PC-3 (cell line): ENCODE measurements at regions not wholly inside any gene's neighbourhood (a gene's known extent, or its start where the extent isn't known, plus 50 kb on each side); places are given as distances from the start of the nearest gene placed in this dataset.
"Not testable (repeated sequence)": the region's sequence is repeated elsewhere in the genome, so short reads cannot be mapped to it uniquely, and the experiment has no call there.

Experiments used
- ATAC-seq: fragments of 200-7000 bp; cut with Tn5 transposase; 2 replicates; pipeline ENCODE4 v1.9.1; 2020; ENCODE audit warnings: mild to moderate bottlenecking, moderate library complexity
- BruUV-seq: library from RNA; stranded (reverse); fragments of 400-500 nt; replicated peaks from 2 replicates; lab custom pipeline; 2021; lab: Mats Ljungman, UMichigan
- CTCF ChIA-PET: fragments of 300-600 bp; sonication (Branson Sonifier 250); formaldehyde crosslinking; loops from one replicate; lab custom pipeline; 2022; ENCODE audit warnings: antibody characterized with exemption; lab: Charles Lee
- POLR2A ChIA-PET: fragments of 300-600 bp; sonication (Branson Sonifier 250); formaldehyde crosslinking; loops from one replicate; lab custom pipeline; 2022; ENCODE audit warnings: antibody characterized with exemption; ENCODE audit not compliant: unreplicated experiment; lab: Charles Lee
- DNase-seq: peaks from one replicate; pipeline ENCODE4 v3.0.0-alpha.2; 2015
- H2AFZ ChIP-seq: fragments of 300-600 bp; sonication (generic); 2 replicates; pipeline ENCODE4 v1.6.0; 2016; ENCODE audit warnings: antibody characterized with exemption, low read length
- H3F3A ChIP-seq: fragments of 300-600 bp; sonication (generic); one replicate; pipeline ENCODE4 v1.6.0; 2017; ENCODE audit warnings: antibody characterized with exemption, low read length, control low read depth, mild to moderate bottlenecking; ENCODE audit not compliant: unreplicated experiment
- H3K27ac ChIP-seq: fragments of 300-600 bp; sonication (generic); 2 replicates; pipeline ENCODE4 v1.5.1; 2016; ENCODE audit warnings: mild to moderate bottlenecking, low read length
- H3K27me3 ChIP-seq: fragments of 300-600 bp; sonication (generic); 2 replicates; pipeline ENCODE4 v1.6.1; 2016; ENCODE audit warnings: low read length, mixed read lengths
- H3K36me3 ChIP-seq: fragments of 300-600 bp; sonication (generic); 2 replicates; pipeline ENCODE4 v1.6.1; 2016; ENCODE audit warnings: low read depth, mixed run types, low read length, mixed read lengths
- H3K4me1 ChIP-seq: fragments of 300-600 bp; sonication (generic); 2 replicates; pipeline ENCODE4 v1.5.1; 2016; ENCODE audit warnings: low read length; ENCODE audit not compliant: insufficient read depth
- H3K4me2 ChIP-seq: fragments of 300-600 bp; sonication (generic); 2 replicates; pipeline ENCODE4 v1.6.0; 2016; ENCODE audit warnings: low read length
- H3K4me3 ChIP-seq: fragments of 300-600 bp; sonication (generic); 2 replicates; pipeline ENCODE4 v1.5.1; 2016; ENCODE audit warnings: mild to moderate bottlenecking, low read length, mixed read lengths
- H3K79me2 ChIP-seq: fragments of 300-600 bp; sonication (generic); 2 replicates; pipeline ENCODE4 v1.6.1; 2017; ENCODE audit warnings: low read length, mixed read lengths
- H3K9ac ChIP-seq: fragments of 300-600 bp; sonication (generic); 2 replicates; pipeline ENCODE4 v1.6.0; 2016; ENCODE audit warnings: mild to moderate bottlenecking, low read length
- H3K9me2 ChIP-seq: fragments of 300-600 bp; sonication (generic); replicated peaks from 2 replicates; pipeline ENCODE4 v1.6.1; 2016; ENCODE audit warnings: mixed run types, low read length, mixed read lengths
- H3K9me3 ChIP-seq: fragments of 300-600 bp; sonication (generic); 2 replicates; pipeline ENCODE4 v1.6.1; 2016; ENCODE audit warnings: low read length, mixed read lengths
- H4K20me1 ChIP-seq: fragments of 300-600 bp; sonication (generic); 2 replicates; pipeline ENCODE4 v1.6.1; 2016; ENCODE audit warnings: low read length, mixed read lengths
- EZH2 ChIP-seq: fragments of 300-600 bp; sonication (generic); IDR thresholded peaks from one replicate; pipeline ENCODE4 v1.6.1; 2017; ENCODE audit warnings: antibody characterized with exemption, mild to moderate bottlenecking, low read length; ENCODE audit not compliant: unreplicated experiment
- EZH2phosphoT487 ChIP-seq: fragments of 300-600 bp; sonication (generic); IDR thresholded peaks from 2 replicates; pipeline ENCODE4 v1.6.1; 2018; ENCODE audit warnings: mild to moderate bottlenecking, antibody characterized with exemption, low read length, borderline replicate concordance
- intact Hi-C: fragments of 100-400 bp; cut with micrococcal nuclease; formaldehyde crosslinking; loops from 2 replicates; pipeline ENCODE4 v1.9.0; 2023
- TF ChIP-seq, protein P1 (sequence below): fragments of 300-600 bp; sonication (generic); conservative IDR thresholded peaks from 2 replicates; pipeline ENCODE4 v1.5.1; 2017; ENCODE audit warnings: antibody characterized with exemption, low read depth, mild to moderate bottlenecking, low read length

DNA sequence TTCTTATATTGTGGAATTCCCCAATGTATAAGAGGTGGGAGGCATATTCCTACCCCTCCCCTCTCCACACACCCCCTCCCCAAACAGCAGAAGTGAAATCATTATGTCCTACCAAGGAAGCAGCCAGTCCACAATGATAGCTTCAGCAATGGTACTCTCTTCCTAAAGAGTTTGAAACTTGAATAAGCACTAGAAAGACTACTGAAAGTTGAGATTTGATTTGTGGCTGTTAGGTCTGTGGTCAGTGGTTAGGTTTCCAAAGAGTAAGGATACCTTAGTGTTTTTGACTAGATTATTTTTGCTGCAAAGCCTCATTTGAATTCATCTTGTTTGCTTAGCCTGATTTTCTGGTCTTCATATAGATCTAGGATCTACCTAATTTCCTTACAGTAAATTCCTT lies 242.2 kb downstream of the DKK2 start:
- ChIA-PET CTCF (no interaction called here), POLR2A (no interaction called here)
- H3K4me3 ChIP-seq: no peak overlapping the region
- H4K20me1 ChIP-seq: no peaks in the 10 kb centered on the region
- no peaks in the 10 kb centered on the region for H3K9me3 ChIP-seq
- TF ChIP-seq, protein P1, sequence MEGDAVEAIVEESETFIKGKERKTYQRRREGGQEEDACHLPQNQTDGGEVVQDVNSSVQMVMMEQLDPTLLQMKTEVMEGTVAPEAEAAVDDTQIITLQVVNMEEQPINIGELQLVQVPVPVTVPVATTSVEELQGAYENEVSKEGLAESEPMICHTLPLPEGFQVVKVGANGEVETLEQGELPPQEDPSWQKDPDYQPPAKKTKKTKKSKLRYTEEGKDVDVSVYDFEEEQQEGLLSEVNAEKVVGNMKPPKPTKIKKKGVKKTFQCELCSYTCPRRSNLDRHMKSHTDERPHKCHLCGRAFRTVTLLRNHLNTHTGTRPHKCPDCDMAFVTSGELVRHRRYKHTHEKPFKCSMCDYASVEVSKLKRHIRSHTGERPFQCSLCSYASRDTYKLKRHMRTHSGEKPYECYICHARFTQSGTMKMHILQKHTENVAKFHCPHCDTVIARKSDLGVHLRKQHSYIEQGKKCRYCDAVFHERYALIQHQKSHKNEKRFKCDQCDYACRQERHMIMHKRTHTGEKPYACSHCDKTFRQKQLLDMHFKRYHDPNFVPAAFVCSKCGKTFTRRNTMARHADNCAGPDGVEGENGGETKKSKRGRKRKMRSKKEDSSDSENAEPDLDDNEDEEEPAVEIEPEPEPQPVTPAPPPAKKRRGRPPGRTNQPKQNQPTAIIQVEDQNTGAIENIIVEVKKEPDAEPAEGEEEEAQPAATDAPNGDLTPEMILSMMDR: no peak
- TF ChIP-seq EZH2phosphoT487: no peak
- no peak for TF ChIP-seq EZH2
- DNase-seq (no peak), ATAC-seq (no peak)
- no peak overlapping the region for H3K9ac ChIP-seq
- no peaks in the 10 kb centered on the region for H3K27me3 ChIP-seq
- H3K36me3 ChIP-seq: no peaks in the 10 kb centered on the region
- H3F3A ChIP-seq: no peaks in the 10 kb centered on the region
- H3K4me1 ChIP-seq: no peaks in the 10 kb centered on the region
- BruUV-seq: no TSS peak
- H3K27ac ChIP-seq: no peak overlapping the region
- intact Hi-C loops: no loop called here
- no peak overlapping the region for H3K4me2 ChIP-seq
- H2AFZ ChIP-seq: no peak overlapping the region
- H3K79me2 ChIP-seq: no peaks in the 10 kb centered on the region
- H3K9me2 ChIP-seq: no peaks in the 10 kb centered on the region

DNA sequence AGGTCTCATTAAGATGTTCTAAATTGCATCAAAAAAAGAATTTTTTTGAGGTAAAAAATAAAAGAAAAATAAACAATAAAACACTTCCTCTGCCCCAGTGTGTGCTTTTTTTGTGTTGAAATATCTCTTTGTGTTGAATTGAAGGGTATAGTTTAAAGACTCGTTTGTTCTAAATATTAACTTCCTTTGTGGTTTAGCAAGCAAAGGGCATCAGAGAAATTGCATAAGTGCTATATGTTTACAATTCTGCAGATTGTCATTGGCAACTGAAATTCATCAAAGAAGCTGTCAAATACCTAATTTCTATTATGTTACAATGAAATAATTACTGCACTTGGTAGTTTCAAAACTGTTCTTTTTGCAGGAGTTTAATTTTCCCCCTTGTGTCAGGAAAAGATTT lies 260.5 kb downstream of the DKK2 start:
- DNase-seq (no peak), ATAC-seq (no peak)
- POLR2A ChIA-PET: no interaction called here
- intact Hi-C loops: no loop called here
- no peaks in the 10 kb centered on the region for H3K27me3 ChIP-seq
- no peaks in the 10 kb centered on the region for H3K79me2 ChIP-seq
- no peaks in the 10 kb centered on the region for H3K36me3 ChIP-seq
- no peak overlapping the region for H3K9ac ChIP-seq
- H3K9me2 ChIP-seq: no peaks in the 10 kb centered on the region
- H4K20me1 ChIP-seq: no peaks in the 10 kb centered on the region
- H3K4me1 ChIP-seq: no peaks in the 10 kb centered on the region
- BruUV-seq: no TSS peak
- no peak overlapping the region for H3K27ac ChIP-seq
- H3K4me2 ChIP-seq: no peak overlapping the region
- no peak overlapping the region for H2AFZ ChIP-seq
- CTCF ChIA-PET: no interaction called here
- TF ChIP-seq EZH2phosphoT487: no peak
- TF ChIP-seq EZH2: no peak
- TF ChIP-seq, protein P1: no peak
- H3F3A ChIP-seq: no peaks in the 10 kb centered on the region
- H3K9me3 ChIP-seq: no peaks in the 10 kb centered on the region
- no peak overlapping the region for H3K4me3 ChIP-seq

DNA sequence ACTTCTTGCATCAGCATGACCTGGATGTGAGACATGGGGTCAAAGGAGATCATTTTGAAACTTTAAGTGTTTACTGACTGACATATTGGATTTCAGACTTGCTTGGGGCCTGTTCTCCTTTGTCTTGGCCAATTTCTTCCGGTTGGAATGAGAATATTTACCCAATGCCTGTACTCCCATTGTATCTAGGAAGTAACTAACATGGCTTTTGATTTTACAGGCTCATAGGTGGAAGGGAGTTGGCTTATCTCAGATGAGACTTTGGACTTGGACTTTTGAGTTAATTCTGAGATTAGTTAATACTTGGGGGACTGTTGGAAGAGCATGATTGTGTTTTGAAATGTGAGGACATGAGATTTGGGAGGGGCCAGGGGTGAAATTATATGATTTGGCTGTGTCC lies 262.1 kb downstream of the DKK2 start:
- BruUV-seq, intact Hi-C loops, H3K36me3 ChIP-seq, H3K9ac ChIP-seq, H3K9me2 ChIP-seq, H2AFZ ChIP-seq, H3K4me1 ChIP-seq, H3K27me3 ChIP-seq, POLR2A ChIA-PET, H3K4me3 ChIP-seq, CTCF ChIA-PET, H3K27ac ChIP-seq, H3K4me2 ChIP-seq, DNase-seq, H3F3A ChIP-seq, H4K20me1 ChIP-seq, H3K79me2 ChIP-seq, ATAC-seq, H3K9me3 ChIP-seq: not testable (repeated sequence)
